ENCODE measurements at regions not wholly inside any gene's neighbourhood (a gene's known extent, or its start where the extent isn't known, plus 50 kb on each side); places are given as distances from the start of the nearest gene placed in this dataset.

DNA sequence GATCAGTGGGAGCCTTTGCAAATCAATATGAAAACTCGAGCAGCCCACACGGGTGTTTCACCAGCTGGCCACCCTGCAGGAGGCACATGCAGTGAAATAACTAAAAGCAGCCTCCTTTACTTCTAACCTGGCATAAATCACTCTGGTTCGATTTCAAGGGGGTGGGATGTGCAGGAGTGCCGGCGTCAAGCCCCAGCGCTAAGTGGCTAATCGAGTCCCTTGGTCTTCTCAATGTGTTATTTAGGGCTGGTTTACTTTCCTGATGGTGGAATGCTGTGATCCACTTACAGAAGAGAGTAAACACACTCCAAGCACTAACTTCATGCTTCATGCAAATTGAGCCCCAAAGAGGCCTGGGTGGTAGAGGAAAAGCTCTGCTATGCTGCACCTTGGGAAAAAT is 109.4 kb downstream of the TMEM174 start:
- TF ChIP-seq, protein P1, sequence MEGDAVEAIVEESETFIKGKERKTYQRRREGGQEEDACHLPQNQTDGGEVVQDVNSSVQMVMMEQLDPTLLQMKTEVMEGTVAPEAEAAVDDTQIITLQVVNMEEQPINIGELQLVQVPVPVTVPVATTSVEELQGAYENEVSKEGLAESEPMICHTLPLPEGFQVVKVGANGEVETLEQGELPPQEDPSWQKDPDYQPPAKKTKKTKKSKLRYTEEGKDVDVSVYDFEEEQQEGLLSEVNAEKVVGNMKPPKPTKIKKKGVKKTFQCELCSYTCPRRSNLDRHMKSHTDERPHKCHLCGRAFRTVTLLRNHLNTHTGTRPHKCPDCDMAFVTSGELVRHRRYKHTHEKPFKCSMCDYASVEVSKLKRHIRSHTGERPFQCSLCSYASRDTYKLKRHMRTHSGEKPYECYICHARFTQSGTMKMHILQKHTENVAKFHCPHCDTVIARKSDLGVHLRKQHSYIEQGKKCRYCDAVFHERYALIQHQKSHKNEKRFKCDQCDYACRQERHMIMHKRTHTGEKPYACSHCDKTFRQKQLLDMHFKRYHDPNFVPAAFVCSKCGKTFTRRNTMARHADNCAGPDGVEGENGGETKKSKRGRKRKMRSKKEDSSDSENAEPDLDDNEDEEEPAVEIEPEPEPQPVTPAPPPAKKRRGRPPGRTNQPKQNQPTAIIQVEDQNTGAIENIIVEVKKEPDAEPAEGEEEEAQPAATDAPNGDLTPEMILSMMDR (IDR thresholded peaks at IDR 0.05; ENCODE audit: low read depth, low read length, poor library complexity, severe bottlenecking) = no peak
- no peak for TF ChIP-seq EZH2phosphoT487 (IDR thresholded peaks at IDR 0.05; ENCODE audit: borderline replicate concordance, low read length)
